Endothelial cell of umbilical vein (primary cell): ENCODE measurements at regions not wholly inside any gene's neighbourhood (a gene's known extent, or its start where the extent isn't known, plus 50 kb on each side); places are given as distances from the start of the nearest gene placed in this dataset.

ENCODE experiments used
- BruUV-seq: library from RNA; stranded (reverse); fragments of 400-500 nt; replicated peaks from 2 replicates; lab custom pipeline; 2021; lab: Mats Ljungman, UMichigan
- CTCF ChIA-PET: fragments of 300-600, 350-600 bp; sonication (Branson Sonifier 250); formaldehyde crosslinking; loops from one replicate; lab custom pipeline; 2021; ENCODE audit warnings: antibody characterized with exemption, inconsistent platforms; lab: Charles Lee
- POLR2A ChIA-PET: fragments of 300-600, 350-600 bp; sonication (Branson Sonifier 250); formaldehyde crosslinking; loops from one replicate; lab custom pipeline; 2021; ENCODE audit warnings: antibody characterized with exemption, inconsistent platforms; lab: Charles Lee
- DNase-seq: peaks from one replicate; pipeline ENCODE4 v3.0.0-alpha.2; 2011; ENCODE audit warnings: low read depth, low spot score
- FAIRE-seq: peaks from 2 replicates; lab custom pipeline; 2011; peaks lifted over from hg19 to GRCh38; lab: Jason Lieb, UNC
- H2AFZ ChIP-seq: 2 replicates; pipeline ENCODE4 v1.6.0; 2012; ENCODE audit warnings: low read depth, low read length, control low read depth, inconsistent platforms
- H3K27ac ChIP-seq: 2 replicates; pipeline ENCODE4 v1.5.1; 2011; ENCODE audit warnings: low read depth, mild to moderate bottlenecking, control low read depth, low read length, moderate library complexity; ENCODE audit not compliant: insufficient read depth
- H3K27me3 ChIP-seq, 2 experiments: 2 replicates each; pipeline versions ENCODE4 v1.6.0 to v1.6.1; 2011; ENCODE audit warnings: low read length in 2 of 2, mixed read lengths in 1 of 2; ENCODE audit not compliant: control insufficient read depth in 2 of 2, insufficient read depth in 2 of 2
- H3K36me3 ChIP-seq, 2 experiments: 2 replicates in 1 of 2; 3 replicates in 1 of 2; pipeline ENCODE4 v1.5.1; 2011; ENCODE audit warnings: low read length in 2 of 2, mild to moderate bottlenecking in 1 of 2, moderate library complexity in 1 of 2; ENCODE audit not compliant: control insufficient read depth in 2 of 2, insufficient read depth in 2 of 2; ENCODE audit errors: extremely low read depth in 1 of 2
- H3K4me1 ChIP-seq: 3 replicates; pipeline ENCODE4 v1.5.1; 2011; ENCODE audit warnings: mild to moderate bottlenecking, low read length; ENCODE audit not compliant: control insufficient read depth, insufficient read depth; ENCODE audit errors: extremely low read depth
- H3K4me2 ChIP-seq: 2 replicates; pipeline ENCODE4 v1.6.1; 2011; ENCODE audit warnings: low read length, control low read depth, mixed read lengths; ENCODE audit not compliant: insufficient read depth
- H3K4me3 ChIP-seq, 3 experiments: fragments of 200-600 bp in 1 of 3; sonication (generic), shearing (Covaris generic) in 1 of 3; replicated peaks in 1 of 3; 2 replicates each; pipeline ENCODE4 v1.5.1; 2011 to 2016; ENCODE audit warnings: control low read depth in 3 of 3, low read length in 3 of 3, mild to moderate bottlenecking in 2 of 3, inconsistent platforms in 1 of 3, low read depth in 1 of 3, moderate library complexity in 1 of 3; ENCODE audit not compliant: insufficient read depth in 1 of 3
- H3K79me2 ChIP-seq: 2 replicates; pipeline ENCODE4 v1.6.0; 2012; ENCODE audit warnings: low read length, inconsistent platforms; ENCODE audit not compliant: control insufficient read depth, insufficient read depth
- H3K9ac ChIP-seq: replicated peaks from 2 replicates; pipeline ENCODE3; 2011; ENCODE audit warnings: low read length, control low read depth; ENCODE audit not compliant: insufficient read depth; ENCODE audit errors: extremely low read depth
- H3K9me1 ChIP-seq: replicated peaks from 3 replicates; pipeline ENCODE4 v1.6.0; 2011; ENCODE audit warnings: mild to moderate bottlenecking, low read length; ENCODE audit not compliant: control insufficient read depth, insufficient read depth; ENCODE audit errors: extremely low read depth
- H3K9me3 ChIP-seq: replicated peaks from 2 replicates; pipeline ENCODE4 v1.5.1; 2012; ENCODE audit warnings: low read length, inconsistent platforms; ENCODE audit not compliant: control insufficient read depth, insufficient read depth
- H4K20me1 ChIP-seq: replicated peaks from 2 replicates; pipeline ENCODE3; 2011; ENCODE audit warnings: mild to moderate bottlenecking, low read length; ENCODE audit not compliant: control insufficient read depth, insufficient read depth; ENCODE audit errors: extremely low read depth
- EZH2 ChIP-seq: IDR thresholded peaks from 2 replicates; pipeline ENCODE4 v1.6.1; 2012; ENCODE audit warnings: borderline replicate concordance, low read depth, mild to moderate bottlenecking, moderate library complexity, low read length, inconsistent platforms; ENCODE audit not compliant: severe bottlenecking
- FOS ChIP-seq: IDR thresholded peaks from 2 replicates; pipeline ENCODE4 v1.6.1; 2011; ENCODE audit warnings: mild to moderate bottlenecking, low read length, moderate library complexity, borderline replicate concordance; ENCODE audit not compliant: insufficient read depth
- GATA2 ChIP-seq: IDR thresholded peaks from 2 replicates; pipeline ENCODE4 v1.7.0; 2011; ENCODE audit warnings: low read depth, mild to moderate bottlenecking, moderate library complexity, mixed read lengths, low read length; ENCODE audit not compliant: insufficient read length, insufficient read depth
- JUN ChIP-seq: IDR thresholded peaks from 2 replicates; pipeline ENCODE4 v1.6.1; 2011; ENCODE audit warnings: borderline replicate concordance, low read depth; ENCODE audit not compliant: insufficient read length, insufficient read depth
- MYC ChIP-seq: IDR thresholded peaks from one replicate; pipeline ENCODE4 v1.6.1; 2011; ENCODE audit warnings: mild to moderate bottlenecking, low read depth, low read length
- POLR2A ChIP-seq: IDR thresholded peaks from 2 replicates; pipeline ENCODE4 v1.6.1; 2012; ENCODE audit warnings: low read depth, mild to moderate bottlenecking, control low read depth, low read length
- POLR2AphosphoS5 ChIP-seq: IDR thresholded peaks from 2 replicates; pipeline ENCODE4 v1.6.1; 2012; ENCODE audit warnings: low read depth, mild to moderate bottlenecking, control low read depth, low read length, moderate library complexity; ENCODE audit not compliant: insufficient read depth
- dilution Hi-C: fragments of 300-500 bp; cut with MboI; formaldehyde crosslinking; loops from one replicate; pipeline ENCODE4 v1.15.0; 2019; ENCODE audit warnings: low sequenced_read_pairs; ENCODE audit not compliant: extremely low pct_ligation_motif_present
- intact Hi-C: fragments of 100-400 bp; cut with micrococcal nuclease; formaldehyde crosslinking; loops from one replicate; pipeline ENCODE4 v1.10.0; 2022
- TF ChIP-seq, protein P1 (sequence below): IDR thresholded peaks from 2 replicates; pipeline ENCODE4 v1.6.1; 2011; ENCODE audit not compliant: insufficient read depth, insufficient read length
- TF ChIP-seq, protein P2 (sequence below), 2 donors: IDR thresholded peaks; 1 replicate in 1 of 2; 2 replicates in 1 of 2; pipeline ENCODE4 v1.5.1; 2011; ENCODE audit warnings: low read length in 2 of 2, mild to moderate bottlenecking in 2 of 2, moderate library complexity in 2 of 2, control low read depth in 1 of 2, inconsistent platforms in 1 of 2, low read depth in 1 of 2; ENCODE audit not compliant: insufficient read depth in 1 of 2; ENCODE audit errors: extremely low read depth in 1 of 2

DNA sequence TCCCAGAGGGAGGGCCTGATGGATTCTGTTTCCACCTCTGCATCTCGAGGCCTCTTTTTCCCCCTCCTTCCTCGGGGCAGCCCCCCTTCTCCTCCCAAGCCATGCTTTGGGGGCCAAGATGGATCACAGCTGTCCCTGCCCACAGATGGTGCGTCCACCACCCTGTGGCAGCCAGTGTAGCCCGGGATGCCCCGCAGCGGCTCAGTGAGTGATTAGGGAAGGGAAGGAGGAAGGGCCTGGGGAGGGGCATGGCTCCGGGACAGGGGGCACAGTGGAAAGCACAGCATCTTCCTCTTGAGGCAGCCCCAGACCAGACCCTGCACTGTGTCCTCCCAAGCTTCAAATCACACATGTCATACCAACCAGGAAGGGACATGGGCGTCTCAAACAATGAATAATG, 622.4 kb downstream of the MATN1 start:
- Histone ChIP-seq H2AFZ (no peak overlapping the region), H3K4me2 (no peak overlapping the region), H3K4me3 (no peak overlapping the region), H3K36me3 (no peaks in the 10 kb centered on the region), H3K9ac (no peak overlapping the region), H3K27ac (no peak overlapping the region), H3K27me3 (no peaks in the 10 kb centered on the region), H3K9me3 (no peaks in the 10 kb centered on the region), H3K9me1 (no peaks in the 10 kb centered on the region), H4K20me1 (no peaks in the 10 kb centered on the region), H3K4me1 (no peaks in the 10 kb centered on the region), H3K79me2 (no peaks in the 10 kb centered on the region)
- dilution Hi-C loops: no loop called here
- DNase-seq: no peak
- TF ChIP-seq FOS (no peak), EZH2 (no peak), GATA2 (no peak)
- ChIA-PET CTCF (no interaction called here), POLR2A (no interaction called here)
- BruUV-seq: no TSS peak
- no peak for FAIRE-seq
- intact Hi-C loops: no loop called here

DNA sequence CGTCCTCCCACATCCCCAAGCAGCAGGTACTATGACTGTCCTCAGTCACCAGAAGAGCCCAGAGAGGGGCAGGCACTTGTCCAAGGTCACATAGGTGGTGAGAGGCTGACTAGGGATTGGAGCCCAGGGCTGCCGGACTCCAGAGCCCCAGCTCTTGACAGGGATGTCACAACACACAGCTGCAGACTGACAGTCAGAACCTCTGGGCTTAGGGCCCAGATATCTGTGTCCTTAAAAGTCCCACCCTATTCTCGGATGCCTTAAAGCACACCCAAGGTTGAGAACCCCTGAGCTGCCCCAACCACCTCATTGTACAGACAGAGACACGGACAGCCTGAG, 622.9 kb downstream of the MATN1 start:
- ChIA-PET POLR2A (no interaction called here), CTCF (no interaction called here)
- FAIRE-seq (no peak), DNase-seq (no peak)
- BruUV-seq: no TSS peak
- no peak overlapping the region for H3K4me3 ChIP-seq
- H3K9me3 ChIP-seq: no peaks in the 10 kb centered on the region
- no peaks in the 10 kb centered on the region for H3K79me2 ChIP-seq
- no peak overlapping the region for H3K4me2 ChIP-seq
- no peak overlapping the region for H2AFZ ChIP-seq
- no peak for TF ChIP-seq FOS
- no peak for TF ChIP-seq JUN
- no peak for TF ChIP-seq MYC
- no peak for TF ChIP-seq POLR2A
- TF ChIP-seq, protein P1, sequence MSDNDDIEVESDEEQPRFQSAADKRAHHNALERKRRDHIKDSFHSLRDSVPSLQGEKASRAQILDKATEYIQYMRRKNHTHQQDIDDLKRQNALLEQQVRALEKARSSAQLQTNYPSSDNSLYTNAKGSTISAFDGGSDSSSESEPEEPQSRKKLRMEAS: no peak
- no peak for TF ChIP-seq EZH2
- no peak for TF ChIP-seq GATA2
- TF ChIP-seq, protein P2, sequence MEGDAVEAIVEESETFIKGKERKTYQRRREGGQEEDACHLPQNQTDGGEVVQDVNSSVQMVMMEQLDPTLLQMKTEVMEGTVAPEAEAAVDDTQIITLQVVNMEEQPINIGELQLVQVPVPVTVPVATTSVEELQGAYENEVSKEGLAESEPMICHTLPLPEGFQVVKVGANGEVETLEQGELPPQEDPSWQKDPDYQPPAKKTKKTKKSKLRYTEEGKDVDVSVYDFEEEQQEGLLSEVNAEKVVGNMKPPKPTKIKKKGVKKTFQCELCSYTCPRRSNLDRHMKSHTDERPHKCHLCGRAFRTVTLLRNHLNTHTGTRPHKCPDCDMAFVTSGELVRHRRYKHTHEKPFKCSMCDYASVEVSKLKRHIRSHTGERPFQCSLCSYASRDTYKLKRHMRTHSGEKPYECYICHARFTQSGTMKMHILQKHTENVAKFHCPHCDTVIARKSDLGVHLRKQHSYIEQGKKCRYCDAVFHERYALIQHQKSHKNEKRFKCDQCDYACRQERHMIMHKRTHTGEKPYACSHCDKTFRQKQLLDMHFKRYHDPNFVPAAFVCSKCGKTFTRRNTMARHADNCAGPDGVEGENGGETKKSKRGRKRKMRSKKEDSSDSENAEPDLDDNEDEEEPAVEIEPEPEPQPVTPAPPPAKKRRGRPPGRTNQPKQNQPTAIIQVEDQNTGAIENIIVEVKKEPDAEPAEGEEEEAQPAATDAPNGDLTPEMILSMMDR (IDR thresholded peaks at IDR 0.05; ENCODE audit: extremely low read depth in 1 of 2, insufficient read depth in 1 of 2, low read depth in 1 of 2, low read length in 2 of 2): no peak
- no peak for TF ChIP-seq POLR2AphosphoS5
- H4K20me1 ChIP-seq: no peaks in the 10 kb centered on the region
- intact Hi-C loops: no loop called here
- dilution Hi-C loops: no loop called here
- no peaks in the 10 kb centered on the region for H3K9me1 ChIP-seq
- H3K27me3 ChIP-seq: no peaks in the 10 kb centered on the region
- no peaks in the 10 kb centered on the region for H3K4me1 ChIP-seq
- no peaks in the 10 kb centered on the region for H3K36me3 ChIP-seq
- H3K27ac ChIP-seq: no peak overlapping the region
- H3K9ac ChIP-seq: no peak overlapping the region
